GM19351 (cell line): ENCODE measurements at regions not wholly inside any gene's neighbourhood (a gene's known extent, or its start where the extent isn't known, plus 50 kb on each side); places are given as distances from the start of the nearest gene placed in this dataset.

Source experiments
- ATAC-seq: cut with Tn5 transposase; IDR thresholded peaks from one replicate; pipeline ENCODE4 v1.9.1; 2021; ENCODE audit warnings: mild to moderate bottlenecking, moderate library complexity; ENCODE audit not compliant: unreplicated experiment

GRCh38 chrX:50536955-50537354 lies 66.3 kb upstream of the DGKK start:
- peak; percentile 60 for ATAC-seq
